Astrocyte of the spinal cord (primary cell): ENCODE measurements at regions not wholly inside any gene's neighbourhood (a gene's known extent, or its start where the extent isn't known, plus 50 kb on each side); places are given as distances from the start of the nearest gene placed in this dataset.

Experiments used
- DNase-seq: peaks from one replicate; pipeline ENCODE4 v3.0.0; 2011; ENCODE audit warnings: low read depth, low spot score
- H3K4me3 ChIP-seq: 2 replicates; pipeline ENCODE4 v1.5.1; 2011; ENCODE audit warnings: low read depth, mild to moderate bottlenecking, low read length, moderate library complexity
- in situ Hi-C: cut with HindIII; loops from 2 replicates; pipeline ENCODE4 v1.10.0; 2017; ENCODE audit warnings: low sequenced_read_pairs
- TF ChIP-seq, protein P1 (sequence below): IDR thresholded peaks from 2 replicates; pipeline ENCODE4 v1.5.1; 2012; ENCODE audit warnings: low read depth, mild to moderate bottlenecking, low read length, inconsistent platforms

- DNase-seq, result no peak
- no peak overlapping the region for H3K4me3 ChIP-seq
- in situ Hi-C loops, result no loop called here
- TF ChIP-seq, protein P1, sequence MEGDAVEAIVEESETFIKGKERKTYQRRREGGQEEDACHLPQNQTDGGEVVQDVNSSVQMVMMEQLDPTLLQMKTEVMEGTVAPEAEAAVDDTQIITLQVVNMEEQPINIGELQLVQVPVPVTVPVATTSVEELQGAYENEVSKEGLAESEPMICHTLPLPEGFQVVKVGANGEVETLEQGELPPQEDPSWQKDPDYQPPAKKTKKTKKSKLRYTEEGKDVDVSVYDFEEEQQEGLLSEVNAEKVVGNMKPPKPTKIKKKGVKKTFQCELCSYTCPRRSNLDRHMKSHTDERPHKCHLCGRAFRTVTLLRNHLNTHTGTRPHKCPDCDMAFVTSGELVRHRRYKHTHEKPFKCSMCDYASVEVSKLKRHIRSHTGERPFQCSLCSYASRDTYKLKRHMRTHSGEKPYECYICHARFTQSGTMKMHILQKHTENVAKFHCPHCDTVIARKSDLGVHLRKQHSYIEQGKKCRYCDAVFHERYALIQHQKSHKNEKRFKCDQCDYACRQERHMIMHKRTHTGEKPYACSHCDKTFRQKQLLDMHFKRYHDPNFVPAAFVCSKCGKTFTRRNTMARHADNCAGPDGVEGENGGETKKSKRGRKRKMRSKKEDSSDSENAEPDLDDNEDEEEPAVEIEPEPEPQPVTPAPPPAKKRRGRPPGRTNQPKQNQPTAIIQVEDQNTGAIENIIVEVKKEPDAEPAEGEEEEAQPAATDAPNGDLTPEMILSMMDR, result no peak
These were observed 633.1 kb downstream of the AJAP1 start for GRCh38 chr1:5287178-5288150.

DNA sequence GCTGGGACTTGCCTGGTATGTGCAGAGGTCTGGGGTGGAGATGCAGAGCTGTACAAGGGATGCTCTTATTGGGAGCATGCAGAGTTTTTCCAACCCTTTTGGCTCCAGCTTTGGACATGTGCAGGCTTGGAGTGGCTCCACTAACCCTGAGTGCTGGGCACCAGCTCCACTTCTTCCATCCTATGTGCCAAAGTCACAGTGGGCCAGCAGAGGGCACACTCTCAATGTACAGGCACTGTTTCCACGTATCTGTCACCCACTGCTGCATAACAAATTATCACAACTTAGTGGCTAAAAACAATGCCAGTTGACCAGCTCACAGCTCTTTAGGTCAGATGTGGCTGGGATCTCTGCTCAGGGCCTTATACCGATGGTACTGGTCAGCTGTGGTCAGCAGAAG lies 631.8 kb downstream of the AJAP1 start:
- in situ Hi-C loops, result no loop called here
- no peak overlapping the region for H3K4me3 ChIP-seq
- DNase-seq, result no peak
- TF ChIP-seq, protein P1, result no peak

- H3K4me3 ChIP-seq, result no peak overlapping the region
- DNase-seq, result no peak
- TF ChIP-seq, protein P1, result no peak
- in situ Hi-C loops, result no loop called here
These were observed 620.1 kb downstream of the AJAP1 start for GRCh38 chr1:5274527-5274926.

- no peak overlapping the region for H3K4me3 ChIP-seq
- in situ Hi-C loops, result no loop called here
- TF ChIP-seq, protein P1, result no peak
- no peak for DNase-seq
These were observed 619.0 kb downstream of the AJAP1 start for GRCh38 chr1:5273280-5274003.

- no peak overlapping the region for H3K4me3 ChIP-seq
- no peak for DNase-seq
- TF ChIP-seq, protein P1, result no peak
- in situ Hi-C loops, result no loop called here
These were observed 617.9 kb downstream of the AJAP1 start for GRCh38 chr1:5272325-5272724.

DNA sequence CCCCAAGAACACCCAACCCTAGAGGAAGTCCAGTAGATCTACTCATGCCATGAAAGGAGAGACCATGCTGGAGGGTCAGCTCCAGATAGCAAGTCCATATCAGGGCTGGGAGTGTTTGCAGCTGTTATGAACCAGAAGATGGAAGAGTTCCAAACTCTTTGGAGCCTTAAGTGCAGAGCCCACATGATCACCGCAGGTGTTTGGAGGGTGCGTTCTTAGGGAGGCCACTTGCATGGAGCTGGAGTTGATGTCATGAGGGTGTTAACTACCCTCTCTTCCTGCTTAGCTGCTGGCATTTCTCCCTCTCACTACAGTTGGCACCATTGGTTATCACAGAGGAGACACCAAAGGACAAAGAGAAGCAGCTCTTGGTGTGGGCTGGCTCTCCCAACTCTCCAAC lies 616.9 kb downstream of the AJAP1 start:
- no peak overlapping the region for H3K4me3 ChIP-seq
- no peak for DNase-seq
- in situ Hi-C loops, result no loop called here
- TF ChIP-seq, protein P1, result no peak
